ENCODE measurements at regions not wholly inside any gene's neighbourhood (a gene's known extent, or its start where the extent isn't known, plus 50 kb on each side); places are given as distances from the start of the nearest gene placed in this dataset.

DNA sequence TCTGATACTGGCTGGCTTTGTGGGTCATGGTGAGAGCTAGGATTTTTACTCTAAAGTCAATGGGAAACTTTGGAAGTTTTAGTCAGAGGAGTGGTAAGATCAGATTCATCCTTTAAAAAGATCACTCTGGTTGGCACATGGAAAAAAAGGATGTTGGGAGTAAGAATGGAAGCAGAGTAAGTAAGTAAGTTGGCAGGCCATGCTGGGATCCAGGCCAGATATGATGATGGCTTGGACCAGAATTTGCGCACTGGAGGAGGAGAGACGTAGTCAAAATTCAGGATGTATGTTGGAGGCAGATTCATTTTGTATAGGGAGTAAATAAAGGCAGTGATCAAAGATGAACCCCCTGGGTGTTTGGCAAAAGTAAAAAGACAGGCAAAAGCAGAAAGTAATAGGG is 283.3 kb upstream of the THSD7B start:
- TF ChIP-seq, protein P1, sequence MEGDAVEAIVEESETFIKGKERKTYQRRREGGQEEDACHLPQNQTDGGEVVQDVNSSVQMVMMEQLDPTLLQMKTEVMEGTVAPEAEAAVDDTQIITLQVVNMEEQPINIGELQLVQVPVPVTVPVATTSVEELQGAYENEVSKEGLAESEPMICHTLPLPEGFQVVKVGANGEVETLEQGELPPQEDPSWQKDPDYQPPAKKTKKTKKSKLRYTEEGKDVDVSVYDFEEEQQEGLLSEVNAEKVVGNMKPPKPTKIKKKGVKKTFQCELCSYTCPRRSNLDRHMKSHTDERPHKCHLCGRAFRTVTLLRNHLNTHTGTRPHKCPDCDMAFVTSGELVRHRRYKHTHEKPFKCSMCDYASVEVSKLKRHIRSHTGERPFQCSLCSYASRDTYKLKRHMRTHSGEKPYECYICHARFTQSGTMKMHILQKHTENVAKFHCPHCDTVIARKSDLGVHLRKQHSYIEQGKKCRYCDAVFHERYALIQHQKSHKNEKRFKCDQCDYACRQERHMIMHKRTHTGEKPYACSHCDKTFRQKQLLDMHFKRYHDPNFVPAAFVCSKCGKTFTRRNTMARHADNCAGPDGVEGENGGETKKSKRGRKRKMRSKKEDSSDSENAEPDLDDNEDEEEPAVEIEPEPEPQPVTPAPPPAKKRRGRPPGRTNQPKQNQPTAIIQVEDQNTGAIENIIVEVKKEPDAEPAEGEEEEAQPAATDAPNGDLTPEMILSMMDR (IDR thresholded peaks at IDR 0.05), result no peak
- TF ChIP-seq POLR2A (IDR thresholded peaks at IDR 0.05) (no peak), EP300 (IDR thresholded peaks at IDR 0.05) (no peak)

All from tibial nerve (tissue), 4 donors.